ENCODE measurements at regions not wholly inside any gene's neighbourhood (a gene's known extent, or its start where the extent isn't known, plus 50 kb on each side); places are given as distances from the start of the nearest gene placed in this dataset.

- no peaks in the 10 kb centered on the region for H3K27me3 Mint-ChIP-seq
- no peaks in the 10 kb centered on the region for H3K4me1 Mint-ChIP-seq
- H3K4me3 Mint-ChIP-seq, result no peak overlapping the region
- no peak overlapping the region for H3K27ac Mint-ChIP-seq
- H3K9me3 Mint-ChIP-seq, result peaks cover 2 to 9% (median 2%) of the 10 kb centered on the region in 3 donors
- H3K36me3 Mint-ChIP-seq, result no peaks in the 10 kb centered on the region
These were observed 386.8 kb upstream of the PTPRD start for GRCh38 chr9:10999646-11000045.

- Mint-ChIP-seq H3K27me3 (no peaks in the 10 kb centered on the region), H3K4me3 (no peak overlapping the region), H3K4me1 (no peaks in the 10 kb centered on the region), H3K36me3 (no peaks in the 10 kb centered on the region), H3K9me3 (peaks cover 0 to 7% (median 2%) of the 10 kb centered on the region in 3 donors), H3K27ac (no peak overlapping the region)
These were observed 388.7 kb upstream of the PTPRD start for GRCh38 chr9:11001546-11001945.

GRCh38 chr9:11002705-11003104, 389.9 kb upstream of the PTPRD start:
- no peak overlapping the region for H3K4me3 Mint-ChIP-seq
- no peak overlapping the region for H3K27ac Mint-ChIP-seq

GRCh38 chr9:11003836-11004235, 391.0 kb upstream of the PTPRD start:
- no peak overlapping the region for H3K4me3 Mint-ChIP-seq
- H3K4me1 Mint-ChIP-seq, result no peaks in the 10 kb centered on the region
- peaks cover 2 to 14% (median 2%) of the 10 kb centered on the region in 3 donors for H3K9me3 Mint-ChIP-seq
- H3K27me3 Mint-ChIP-seq, result no peaks in the 10 kb centered on the region
- H3K27ac Mint-ChIP-seq, result no peak overlapping the region
- no peaks in the 10 kb centered on the region for H3K36me3 Mint-ChIP-seq

More at GRCh38 chr9:11002705-11003104, 389.9 kb upstream of the PTPRD start:
- Mint-ChIP-seq H3K36me3 (no peaks in the 10 kb centered on the region), H3K27me3 (no peaks in the 10 kb centered on the region), H3K4me1 (no peaks in the 10 kb centered on the region), H3K9me3 (peaks cover 0 to 7% (median 2%) of the 10 kb centered on the region in 3 donors)

GRCh38 chr9:11011696-11012095, 398.9 kb upstream of the PTPRD start:
- Mint-ChIP-seq H3K27ac (no peak overlapping the region), H3K27me3 (no peaks in the 10 kb centered on the region), H3K9me3 (peaks cover 2 to 31% (median 10%) of the 10 kb centered on the region in 3 donors), H3K4me1 (no peaks in the 10 kb centered on the region), H3K36me3 (no peaks in the 10 kb centered on the region), H3K4me3 (no peak overlapping the region)

GRCh38 chr9:11016081-11016480, 403.3 kb upstream of the PTPRD start:
- H3K9me3 Mint-ChIP-seq, result peaks cover 6 to 28% (median 6%) of the 10 kb centered on the region in 3 donors

GRCh38 chr9:11023201-11023600, 410.4 kb upstream of the PTPRD start:
- Mint-ChIP-seq H3K36me3 (no peaks in the 10 kb centered on the region), H3K27me3 (no peaks in the 10 kb centered on the region), H3K27ac (no peak overlapping the region), H3K4me1 (no peaks in the 10 kb centered on the region), H3K9me3 (peaks cover 0 to 13% (median 7%) of the 10 kb centered on the region in 3 donors), H3K4me3 (no peak overlapping the region)

More at GRCh38 chr9:11016081-11016480, 403.3 kb upstream of the PTPRD start:
- Mint-ChIP-seq H3K4me1 (no peaks in the 10 kb centered on the region), H3K36me3 (no peaks in the 10 kb centered on the region), H3K27me3 (no peaks in the 10 kb centered on the region), H3K27ac (no peak overlapping the region), H3K4me3 (no peak overlapping the region)

GRCh38 chr9:11025775-11026174, 413.0 kb upstream of the PTPRD start:
- Mint-ChIP-seq H3K4me3 (no peak overlapping the region), H3K4me1 (no peaks in the 10 kb centered on the region), H3K27me3 (no peaks in the 10 kb centered on the region), H3K36me3 (no peaks in the 10 kb centered on the region), H3K9me3 (peaks cover 0 to 16% (median 4%) of the 10 kb centered on the region in 3 donors), H3K27ac (no peak overlapping the region)

- Mint-ChIP-seq H3K27ac (no peak overlapping the region), H3K9me3 (peaks cover 2 to 11% (median 9%) of the 10 kb centered on the region in 3 donors), H3K4me1 (no peaks in the 10 kb centered on the region), H3K4me3 (peak overlapping the region in 1 of 4 donors; percentile 43), H3K36me3 (no peaks in the 10 kb centered on the region), H3K27me3 (no peaks in the 10 kb centered on the region)
These were observed 425.6 kb upstream of the PTPRD start for GRCh38 chr9:11038366-11038765.

GRCh38 chr9:11039006-11039405, 426.2 kb upstream of the PTPRD start:
- Mint-ChIP-seq H3K36me3 (no peaks in the 10 kb centered on the region), H3K9me3 (peaks cover 2 to 11% (median 9%) of the 10 kb centered on the region in 3 donors), H3K27me3 (no peaks in the 10 kb centered on the region), H3K27ac (no peak overlapping the region), H3K4me3 (no peak overlapping the region), H3K4me1 (no peaks in the 10 kb centered on the region)

GRCh38 chr9:11045589-11045988, 432.8 kb upstream of the PTPRD start:
- H3K27me3 Mint-ChIP-seq, result no peaks in the 10 kb centered on the region
- H3K27ac Mint-ChIP-seq, result no peak overlapping the region
- H3K9me3 Mint-ChIP-seq, result peaks cover 0 to 8% (median 3%) of the 10 kb centered on the region in 3 donors
- H3K4me3 Mint-ChIP-seq, result no peak overlapping the region
- H3K4me1 Mint-ChIP-seq, result no peaks in the 10 kb centered on the region
- H3K36me3 Mint-ChIP-seq, result no peaks in the 10 kb centered on the region

- H3K36me3 Mint-ChIP-seq, result no peaks in the 10 kb centered on the region
- no peak overlapping the region for H3K4me3 Mint-ChIP-seq
- H3K4me1 Mint-ChIP-seq, result no peaks in the 10 kb centered on the region
- H3K27me3 Mint-ChIP-seq, result no peaks in the 10 kb centered on the region
- H3K9me3 Mint-ChIP-seq, result peaks cover 0 to 4% (median 2%) of the 10 kb centered on the region in 3 donors
- no peak overlapping the region for H3K27ac Mint-ChIP-seq
These were observed 450.5 kb upstream of the PTPRD start for GRCh38 chr9:11063263-11063662.

- Mint-ChIP-seq H3K27ac (no peak overlapping the region), H3K27me3 (no peaks in the 10 kb centered on the region), H3K4me1 (no peaks in the 10 kb centered on the region), H3K4me3 (no peak overlapping the region), H3K36me3 (no peaks in the 10 kb centered on the region), H3K9me3 (peaks cover 0 to 4% (median 2%) of the 10 kb centered on the region in 3 donors)
These were observed 452.1 kb upstream of the PTPRD start for GRCh38 chr9:11064909-11065308.

- Mint-ChIP-seq H3K4me1 (no peaks in the 10 kb centered on the region), H3K27ac (no peak overlapping the region), H3K36me3 (no peaks in the 10 kb centered on the region), H3K9me3 (peaks cover 2 to 11% (median 4%) of the 10 kb centered on the region in 3 donors), H3K27me3 (no peaks in the 10 kb centered on the region), H3K4me3 (no peak overlapping the region)
These were observed 459.4 kb upstream of the PTPRD start for GRCh38 chr9:11072176-11072575.

GRCh38 chr9:11086561-11086960, 473.8 kb upstream of the PTPRD start:
- Mint-ChIP-seq H3K27me3 (no peaks in the 10 kb centered on the region), H3K4me1 (no peaks in the 10 kb centered on the region), H3K36me3 (no peaks in the 10 kb centered on the region), H3K9me3 (peaks cover 0 to 9% (median 1%) of the 10 kb centered on the region in 3 donors), H3K27ac (no peak overlapping the region), H3K4me3 (no peak overlapping the region)

- Mint-ChIP-seq H3K4me1 (no peaks in the 10 kb centered on the region), H3K27ac (no peak overlapping the region), H3K9me3 (peaks cover 0 to 12% (median 1%) of the 10 kb centered on the region in 3 donors), H3K27me3 (no peaks in the 10 kb centered on the region), H3K4me3 (peak overlapping the region in 1 of 4 donors; percentile 28), H3K36me3 (no peaks in the 10 kb centered on the region)
These were observed 476.1 kb upstream of the PTPRD start for GRCh38 chr9:11088821-11089374.
